ENCODE measurements at regions not wholly inside any gene's neighbourhood (a gene's known extent, or its start where the extent isn't known, plus 50 kb on each side); places are given as distances from the start of the nearest gene placed in this dataset.

DNA sequence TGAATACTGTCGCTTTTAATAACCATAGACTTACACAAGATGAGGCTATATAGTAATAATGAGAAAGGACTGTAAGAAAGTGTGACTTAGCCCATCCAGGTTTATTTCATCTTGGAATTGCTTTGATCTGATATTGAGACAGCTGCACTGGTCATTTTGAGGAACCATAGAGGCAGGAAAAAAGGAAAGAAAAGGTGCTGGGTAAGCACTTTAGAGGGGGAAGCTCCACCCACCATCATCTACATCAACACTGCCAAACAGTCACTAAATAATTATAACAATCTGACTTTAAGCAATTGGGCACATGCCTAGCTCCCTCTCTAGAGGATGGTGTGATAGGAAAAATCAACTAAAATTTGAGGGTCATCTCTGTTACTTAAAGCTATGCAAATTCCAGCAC lies 70.6 kb upstream of the ST6GALNAC3 start:
- ChIA-PET POLR2A (no interaction called here), CTCF (interaction anchor here (1.5 kb wide), 1 partner anchor 13 kb away, joined by 5 read pairs; no protein-coding TSS in a partner anchor)
- TF ChIP-seq CTCF (IDR thresholded peaks at IDR 0.05) (no peak), EZH2 (IDR thresholded peaks at IDR 0.05; ENCODE audit: borderline replicate concordance, insufficient read depth, low read depth, low read length, poor library complexity, severe bottlenecking) (no peak)
- Mint-ChIP-seq H3K4me3 (no peak overlapping the region), H3K4me1 (no peaks in the 10 kb centered on the region), H3K27ac (no peak overlapping the region), H3K9me3 (ENCODE audit: insufficient read depth) (peaks cover 3% of the 10 kb centered on the region), H3K27me3 (peaks cover 3% of the 10 kb centered on the region)
- no peak overlapping the region for H2AFZ ChIP-seq (ENCODE audit: insufficient read depth, low read depth, low read length, poor library complexity, severe bottlenecking)
- H3K4me3 ChIP-seq (ENCODE audit: control extremely low read depth in 1 of 5, extremely low read depth in 1 of 5, insufficient read depth in 1 of 5, low read depth in 2 of 5, low read length in 4 of 5): no peak overlapping the region
- ATAC-seq (ENCODE audit: low read depth): no peak
- no CpG with 5 or more reads among the region's 1 CpG for WGBS (ENCODE audit: insufficient coverage)
- no peaks in the 10 kb centered on the region for H3K9me3 ChIP-seq (ENCODE audit: control extremely low read depth in 1 of 3, control insufficient read depth in 2 of 3, insufficient read depth in 1 of 3, low read length in 2 of 3)
- no peaks in the 10 kb centered on the region for H3K79me2 ChIP-seq (ENCODE audit: control insufficient read depth, insufficient read depth, low read length)
- no peaks in the 10 kb centered on the region for H3K4me1 ChIP-seq (ENCODE audit: control insufficient read depth in 2 of 2, insufficient read depth in 2 of 2, low read length in 2 of 2)
- H3K4me2 ChIP-seq (replicated peaks; ENCODE audit: low read depth, low read length, poor library complexity, severe bottlenecking): no peak overlapping the region
- no peaks in the 10 kb centered on the region for H3K27me3 ChIP-seq (replicated peaks in 1 of 4; ENCODE audit: control extremely low read depth in 1 of 4, control insufficient read depth in 3 of 4, insufficient read depth in 4 of 4, low read length in 3 of 4)
- no peak for DNase-seq
- intact Hi-C loops (cut with micrococcal nuclease): no loop called here
- H4K20me1 ChIP-seq (ENCODE audit: control insufficient read depth, insufficient read depth, low read length, poor library complexity, severe bottlenecking): no peaks in the 10 kb centered on the region
- H3K36me3 ChIP-seq (replicated peaks in 1 of 2; ENCODE audit: control extremely low read depth in 1 of 2, control insufficient read depth in 1 of 2, extremely low read depth in 1 of 2, insufficient read depth in 2 of 2, low read length in 1 of 2): no peaks in the 10 kb centered on the region
- no peak overlapping the region for H3K9ac ChIP-seq (ENCODE audit: low read length)
- no peak overlapping the region for H3K27ac ChIP-seq (ENCODE audit: low read length in 2 of 2)

DNA sequence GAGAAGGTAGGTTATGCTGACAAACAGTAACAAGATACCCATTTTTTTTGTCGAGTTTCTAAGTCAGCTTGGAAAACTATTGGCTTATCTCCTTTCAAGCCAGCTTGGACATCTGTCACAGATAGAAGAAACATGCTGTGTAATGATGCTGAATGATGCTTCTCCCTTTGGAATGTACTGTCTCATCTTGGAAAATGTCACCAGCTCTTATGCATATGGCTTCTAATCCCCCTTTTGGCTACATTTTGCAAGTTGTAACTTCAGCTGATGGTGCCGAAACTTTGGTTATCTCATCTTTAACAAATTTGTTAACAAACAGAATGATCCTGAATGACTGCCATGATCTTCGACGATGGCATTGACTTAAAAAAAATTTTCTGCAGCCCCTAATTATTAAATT lies 68.8 kb upstream of the ST6GALNAC3 start:
- H3K27ac Mint-ChIP-seq: no peak overlapping the region
- H3K4me3 ChIP-seq (ENCODE audit: control extremely low read depth in 1 of 5, extremely low read depth in 1 of 5, insufficient read depth in 1 of 5, low read depth in 2 of 5, low read length in 4 of 5): no peak overlapping the region
- intact Hi-C loops (cut with micrococcal nuclease): no loop called here
- no CpG with 5 or more reads among the region's 4 CpGs for WGBS (ENCODE audit: insufficient coverage)
- no peak overlapping the region for H3K9ac ChIP-seq (ENCODE audit: low read length)
- H3K4me2 ChIP-seq (replicated peaks; ENCODE audit: low read depth, low read length, poor library complexity, severe bottlenecking): no peak overlapping the region
- no peaks in the 10 kb centered on the region for H3K4me1 ChIP-seq (ENCODE audit: control insufficient read depth in 2 of 2, insufficient read depth in 2 of 2, low read length in 2 of 2)
- ATAC-seq (ENCODE audit: low read depth): no peak
- ChIA-PET CTCF (no interaction called here), POLR2A (no interaction called here)
- H3K9me3 ChIP-seq (ENCODE audit: control extremely low read depth in 1 of 3, control insufficient read depth in 2 of 3, insufficient read depth in 1 of 3, low read length in 2 of 3): no peaks in the 10 kb centered on the region
- H2AFZ ChIP-seq (ENCODE audit: insufficient read depth, low read depth, low read length, poor library complexity, severe bottlenecking): no peak overlapping the region
- H3K9me3 Mint-ChIP-seq (ENCODE audit: insufficient read depth): no peaks in the 10 kb centered on the region
- no peaks in the 10 kb centered on the region for H3K27me3 ChIP-seq (replicated peaks in 1 of 4; ENCODE audit: control extremely low read depth in 1 of 4, control insufficient read depth in 3 of 4, insufficient read depth in 4 of 4, low read length in 3 of 4)
- H3K27me3 Mint-ChIP-seq: no peaks in the 10 kb centered on the region
- H4K20me1 ChIP-seq (ENCODE audit: control insufficient read depth, insufficient read depth, low read length, poor library complexity, severe bottlenecking): no peaks in the 10 kb centered on the region
- no peak overlapping the region for H3K27ac ChIP-seq (ENCODE audit: low read length in 2 of 2)
- TF ChIP-seq EZH2 (IDR thresholded peaks at IDR 0.05; ENCODE audit: borderline replicate concordance, insufficient read depth, low read depth, low read length, poor library complexity, severe bottlenecking) (no peak), CTCF (IDR thresholded peaks at IDR 0.05) (no peak)
- no peaks in the 10 kb centered on the region for H3K36me3 ChIP-seq (replicated peaks in 1 of 2; ENCODE audit: control extremely low read depth in 1 of 2, control insufficient read depth in 1 of 2, extremely low read depth in 1 of 2, insufficient read depth in 2 of 2, low read length in 1 of 2)
- DNase-seq: no peak
- H3K79me2 ChIP-seq (ENCODE audit: control insufficient read depth, insufficient read depth, low read length): no peaks in the 10 kb centered on the region
- H3K4me1 Mint-ChIP-seq: no peaks in the 10 kb centered on the region
- H3K4me3 Mint-ChIP-seq: no peak overlapping the region
